ENCODE measurements at regions not wholly inside any gene's neighbourhood (a gene's known extent, or its start where the extent isn't known, plus 50 kb on each side); places are given as distances from the start of the nearest gene placed in this dataset.

DNA sequence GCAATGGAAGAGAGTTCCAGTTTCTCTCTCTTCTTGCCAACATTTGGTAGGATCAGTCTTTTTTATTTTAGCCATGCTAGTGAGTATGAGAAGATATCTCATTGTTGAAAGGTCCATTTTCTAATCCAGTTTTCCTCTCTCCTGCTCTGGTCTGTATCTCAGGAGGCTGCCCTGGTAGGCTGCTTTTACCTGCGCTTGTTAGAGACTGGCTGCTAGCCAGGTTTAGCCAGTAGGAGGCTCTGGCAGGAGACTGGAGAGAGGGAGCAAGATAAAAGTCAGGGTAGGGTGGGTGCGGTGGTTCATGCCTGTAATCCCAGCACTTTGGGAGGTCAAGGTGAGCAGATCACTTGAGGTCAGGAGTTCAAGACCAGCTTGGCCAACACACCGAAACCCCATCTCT is 68.6 kb upstream of the FOXP4 start:
- TF ChIP-seq POLR2A (IDR thresholded peaks at IDR 0.05; ENCODE audit: low read depth, low read length): no peak
- no peak for DNase-seq (ENCODE audit: insufficient read length, low spot score)
- FAIRE-seq: no peak

DNA sequence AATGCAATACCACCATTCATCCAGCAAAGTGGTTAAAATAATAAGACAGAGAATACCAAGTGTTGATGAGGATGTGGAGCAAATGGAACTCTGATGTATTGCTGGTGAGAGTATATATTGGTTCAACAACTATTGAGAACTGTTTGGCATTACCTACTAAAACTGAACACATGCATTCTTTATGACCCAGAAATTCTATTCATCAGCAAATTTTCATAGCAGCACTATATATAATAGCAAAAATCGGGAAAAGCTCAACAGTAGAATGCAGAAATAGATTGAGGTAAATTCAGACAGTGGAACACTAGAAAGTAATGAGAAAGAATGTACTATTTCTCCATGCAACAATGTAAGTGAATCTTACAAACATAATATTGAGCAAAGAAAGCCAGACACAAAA is 62.2 kb upstream of the FOXP4 start:
- no peak for FAIRE-seq
- TF ChIP-seq POLR2A (IDR thresholded peaks at IDR 0.05; ENCODE audit: low read depth, low read length): no peak

DNA sequence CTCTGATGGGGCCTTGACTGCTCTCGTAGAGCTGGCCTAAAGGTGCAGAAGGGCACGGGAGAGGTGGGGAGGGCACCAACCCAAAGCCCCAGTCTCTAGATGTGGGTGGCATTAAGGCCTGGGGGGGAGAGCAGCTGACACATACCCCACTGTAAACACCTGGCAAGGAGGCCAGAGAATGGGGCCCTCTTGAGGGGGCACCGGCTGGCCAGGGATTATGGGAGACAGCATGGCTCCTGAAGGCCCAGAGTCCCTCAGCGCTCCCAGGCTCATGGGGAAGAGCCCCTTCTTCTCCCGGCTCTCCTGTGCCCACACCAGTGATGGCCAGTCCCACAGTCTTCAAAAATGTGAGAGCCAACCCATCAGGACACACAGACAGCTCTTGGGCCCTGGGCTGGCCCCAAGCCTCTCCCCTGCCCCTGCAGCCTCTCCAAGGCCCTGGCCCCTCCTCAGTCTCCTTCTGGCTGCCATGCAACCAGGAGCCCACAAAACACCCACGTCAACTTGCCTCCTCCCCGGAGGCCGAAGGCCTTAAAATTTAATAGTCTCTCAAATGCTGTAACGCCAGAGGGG is 58.2 kb upstream of the FOXP4 start:
- DNase-seq (ENCODE audit: insufficient read length, low spot score): no peak
- TF ChIP-seq POLR2A (IDR thresholded peaks at IDR 0.05; ENCODE audit: low read depth, low read length): no peak
- FAIRE-seq: no peak

More for the DNA sequence above, 62.2 kb upstream of the FOXP4 start:
- DNase-seq (ENCODE audit: insufficient read length, low spot score): no peak

DNA sequence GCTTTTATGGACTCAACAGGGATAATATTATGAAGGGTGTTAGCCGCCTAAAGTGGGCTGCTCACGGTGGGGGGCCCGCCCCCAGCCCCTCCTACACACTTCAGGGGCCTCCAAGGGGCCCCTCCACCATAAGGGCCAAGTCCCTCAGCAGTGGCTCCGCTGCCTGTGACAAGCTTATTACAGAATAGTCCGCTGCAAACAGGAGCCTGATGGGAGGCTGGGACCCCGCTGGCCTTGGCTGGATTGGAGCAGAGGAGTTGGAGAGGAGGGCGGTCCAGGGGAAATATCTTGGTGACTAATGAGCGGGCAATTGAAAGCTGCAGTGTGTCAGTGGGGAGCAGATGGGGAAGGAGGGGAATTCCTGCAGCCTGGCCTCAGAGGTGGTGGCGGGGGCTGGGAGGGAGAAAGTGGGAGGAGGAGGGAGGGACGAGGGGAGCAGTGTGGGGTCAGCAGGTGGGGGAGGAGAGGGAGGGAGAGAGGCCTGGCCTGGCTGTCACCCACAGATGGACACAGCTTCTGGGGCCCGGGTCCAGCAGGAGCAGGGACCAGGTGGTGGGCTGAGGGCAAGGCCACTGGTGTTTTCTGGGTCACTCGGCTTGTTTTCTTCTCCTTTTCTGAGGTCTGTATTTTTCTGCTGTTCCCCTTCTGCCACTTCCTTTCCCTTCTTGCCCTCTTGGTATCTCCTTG is 57.6 kb upstream of the FOXP4 start:
- FAIRE-seq: peak; percentile 69
- peak; percentile 92 for DNase-seq (ENCODE audit: insufficient read length, low spot score)
- no peak for TF ChIP-seq POLR2A (IDR thresholded peaks at IDR 0.05; ENCODE audit: low read depth, low read length)

DNA sequence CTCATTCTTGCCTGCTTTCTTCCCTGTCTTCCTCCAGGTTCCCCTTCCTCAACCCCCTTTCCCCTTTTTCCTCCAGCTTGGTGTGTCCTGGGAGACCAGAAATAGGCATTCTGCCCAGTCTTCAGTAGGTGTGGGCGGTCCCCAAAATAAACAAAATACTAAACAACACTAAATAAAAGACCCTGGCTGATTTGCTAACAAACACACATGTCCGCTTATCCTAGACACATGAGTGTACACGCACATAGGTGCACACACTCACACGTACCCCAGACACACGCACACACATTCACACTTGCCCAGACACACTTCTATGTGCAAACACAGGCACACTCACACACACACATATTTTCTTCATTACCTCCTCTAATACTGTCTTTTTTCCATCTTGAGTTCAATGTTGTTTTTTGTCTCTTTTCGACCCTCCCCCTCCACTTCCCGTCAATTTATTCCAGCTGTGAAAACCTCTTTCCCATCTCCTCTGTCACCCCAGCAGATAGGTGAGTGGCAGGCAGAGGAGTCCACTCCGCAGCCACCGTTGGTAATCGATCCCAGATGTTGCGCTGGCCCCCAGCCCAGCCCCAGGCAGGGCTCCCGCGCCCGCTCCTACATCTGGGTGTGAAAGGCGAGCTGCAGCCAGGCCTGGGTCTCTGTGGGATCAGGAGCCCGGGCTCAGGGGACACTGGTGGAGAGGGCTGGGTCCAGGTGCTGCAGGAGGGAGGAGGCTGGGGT is 56.9 kb upstream of the FOXP4 start:
- TF ChIP-seq POLR2A (IDR thresholded peaks at IDR 0.05; ENCODE audit: low read depth, low read length): no peak
- FAIRE-seq (no peak), DNase-seq (ENCODE audit: insufficient read length, low spot score) (no peak)

DNA sequence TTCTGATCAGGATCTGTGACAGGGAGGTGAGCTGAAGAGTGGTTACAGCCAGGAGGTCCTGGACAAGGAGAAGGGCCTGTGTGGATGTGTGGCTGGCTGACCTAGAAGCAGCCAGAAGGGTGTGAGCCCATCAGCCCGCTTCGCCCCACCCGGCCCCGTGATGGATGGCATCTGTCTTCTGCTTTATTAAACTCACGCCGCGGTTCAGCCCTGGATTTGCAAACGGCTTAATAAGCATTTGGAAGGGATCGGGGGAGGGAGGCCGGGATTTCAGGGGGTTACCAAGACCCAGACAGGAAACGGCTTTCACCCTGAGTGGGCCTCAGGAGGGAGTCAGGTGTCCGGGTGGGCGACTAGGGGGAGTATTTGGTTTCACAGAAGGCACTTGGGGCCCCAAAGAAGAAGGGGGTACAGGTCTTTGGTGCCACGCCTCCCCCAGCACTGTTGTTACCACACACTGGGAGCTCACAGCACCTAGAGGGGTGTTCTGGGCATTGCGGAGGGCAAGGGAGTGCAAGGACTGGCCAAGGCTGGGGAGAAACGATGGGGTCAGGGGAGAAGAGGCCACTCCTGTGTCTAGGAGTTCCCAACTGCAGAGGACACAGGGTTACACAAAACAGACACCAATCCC is 53.8 kb upstream of the FOXP4 start:
- DNase-seq (ENCODE audit: insufficient read length, low spot score): no peak
- no peak for TF ChIP-seq POLR2A (IDR thresholded peaks at IDR 0.05; ENCODE audit: low read depth, low read length)

DNA sequence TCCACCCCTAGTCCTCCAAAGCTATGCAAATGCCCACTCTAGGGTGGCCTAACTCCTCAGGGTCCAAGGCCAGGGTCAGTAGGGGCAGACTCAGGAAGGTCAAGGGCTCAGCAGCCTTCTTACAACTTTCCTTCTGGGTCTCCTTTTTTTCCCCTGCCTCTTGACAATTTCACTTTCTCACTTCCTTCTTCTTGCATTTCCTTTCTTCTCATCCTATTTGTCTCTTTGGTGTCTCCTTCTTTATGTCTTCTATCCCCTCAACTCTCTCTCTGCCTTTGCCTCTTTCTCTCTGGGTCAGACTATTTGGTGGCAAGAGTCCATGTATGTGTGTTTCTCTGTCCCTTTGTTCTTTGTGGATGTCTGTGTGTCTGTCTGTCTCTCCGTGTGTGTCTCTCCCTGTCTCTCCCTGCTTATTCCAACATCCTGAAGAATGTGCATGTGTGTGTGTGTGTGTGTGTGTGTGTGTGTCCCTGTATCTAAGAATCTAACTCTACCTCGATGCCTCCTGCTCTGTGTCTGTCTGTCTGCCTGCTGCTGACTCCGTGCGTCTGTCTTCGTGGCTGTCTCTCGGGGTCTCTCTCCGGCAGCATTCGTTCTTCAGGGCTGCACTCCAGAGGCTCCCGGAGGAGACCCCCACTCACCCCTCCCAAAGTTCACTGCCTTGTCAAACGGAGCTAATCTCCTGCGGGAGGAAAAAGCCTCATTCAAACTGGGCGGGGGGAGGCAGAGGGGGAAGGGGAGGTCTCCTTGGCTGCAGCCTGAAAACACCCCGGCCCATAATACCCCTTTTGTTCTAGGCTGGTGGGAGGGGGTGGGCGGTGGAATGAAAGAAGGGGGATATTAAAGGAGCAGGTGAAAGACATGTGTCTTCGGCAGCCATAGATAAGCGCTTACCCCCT is 51.7 kb upstream of the FOXP4 start:
- DNase-seq (ENCODE audit: insufficient read length, low spot score): no peak
- TF ChIP-seq POLR2A (IDR thresholded peaks at IDR 0.05; ENCODE audit: low read depth, low read length): no peak
- FAIRE-seq: no peak

More for the DNA sequence above, 53.8 kb upstream of the FOXP4 start:
- FAIRE-seq: no peak

Measured in H54 (cell line).